IMR-90 (cell line): ENCODE measurements at regions not wholly inside any gene's neighbourhood (a gene's known extent, or its start where the extent isn't known, plus 50 kb on each side); places are given as distances from the start of the nearest gene placed in this dataset.

ENCODE experiments used
- ATAC-seq: fragments of 200-7000 bp; cut with Tn5 transposase; 2 replicates; pipeline ENCODE4 v1.9.1; 2020; ENCODE audit warnings: low read depth, mild to moderate bottlenecking, moderate library complexity
- BruUV-seq: library from RNA; stranded (reverse); fragments of 400-500 nt; replicated peaks from 2 replicates; lab custom pipeline; 2021; lab: Mats Ljungman, UMichigan
- CTCF ChIA-PET: fragments of 300-600 bp; formaldehyde crosslinking; extraction: SDS; loops from one replicate; lab custom pipeline; 2021; ENCODE audit warnings: antibody characterized with exemption; lab: Yijun Ruan, JAX
- POLR2A ChIA-PET: fragments of 300-600 bp; sonication (Branson Sonifier 250); formaldehyde crosslinking; loops from one replicate; lab custom pipeline; 2022; ENCODE audit warnings: antibody characterized with exemption; ENCODE audit not compliant: unreplicated experiment; lab: Charles Lee
- DNase-seq: peaks from one replicate; pipeline ENCODE4 v3.0.0; 2013
- H2AFZ ChIP-seq: replicated peaks from 2 replicates; pipeline ENCODE3; 2013; ENCODE audit warnings: low read length, mild to moderate bottlenecking; ENCODE audit not compliant: poor library complexity
- H2AK5ac ChIP-seq: 2 replicates; pipeline ENCODE4 v1.6.1; 2013; ENCODE audit warnings: low read depth, low read length, inconsistent platforms
- H2AK9ac ChIP-seq: replicated peaks from 2 replicates; pipeline ENCODE3; 2013; ENCODE audit warnings: mild to moderate bottlenecking, low read depth, low read length, moderate library complexity; ENCODE audit not compliant: poor library complexity
- H2BK120ac ChIP-seq: 2 replicates; pipeline ENCODE4 v1.6.1; 2013; ENCODE audit warnings: low read depth, low read length, inconsistent platforms
- H2BK15ac ChIP-seq: 3 replicates; pipeline ENCODE4 v1.6.1; 2013; ENCODE audit warnings: low read depth, low read length, inconsistent platforms
- H2BK20ac ChIP-seq: 2 replicates; pipeline ENCODE4 v1.6.1; 2013; ENCODE audit warnings: low read depth, mild to moderate bottlenecking, inconsistent platforms, low read length, moderate library complexity
- H2BK5ac ChIP-seq: 2 replicates; pipeline ENCODE4 v1.6.1; 2013; ENCODE audit warnings: mild to moderate bottlenecking, low read depth, low read length, inconsistent platforms; ENCODE audit not compliant: poor library complexity, severe bottlenecking
- H3K14ac ChIP-seq: replicated peaks from 2 replicates; pipeline ENCODE4 v1.6.1; 2013; ENCODE audit warnings: low read depth, low read length, inconsistent platforms
- H3K18ac ChIP-seq: 2 replicates; pipeline ENCODE4 v1.6.1; 2013; ENCODE audit warnings: low read depth, low read length, control low read depth
- H3K23ac ChIP-seq: 2 replicates; pipeline ENCODE4 v1.6.1; 2013; ENCODE audit warnings: low read depth, low read length, inconsistent platforms
- H3K27ac ChIP-seq: 2 replicates; pipeline ENCODE4 v1.5.1; 2013; ENCODE audit warnings: mild to moderate bottlenecking, control low read depth, low read length; ENCODE audit not compliant: insufficient read depth
- H3K27me3 ChIP-seq: 2 replicates; pipeline ENCODE4 v1.6.1; 2013; ENCODE audit warnings: low read length; ENCODE audit not compliant: control insufficient read depth, insufficient read depth
- H3K36me3 ChIP-seq: 2 replicates; pipeline ENCODE4 v1.6.1; 2013; ENCODE audit warnings: low read length, mixed read lengths; ENCODE audit not compliant: control insufficient read depth, insufficient read depth
- H3K4ac ChIP-seq: 2 replicates; pipeline ENCODE4 v1.6.1; 2013; ENCODE audit warnings: low read depth, low read length, inconsistent platforms
- H3K4me1 ChIP-seq: 2 replicates; pipeline ENCODE4 v1.6.1; 2013; ENCODE audit warnings: low read length, mixed read lengths; ENCODE audit not compliant: control insufficient read depth, insufficient read depth
- H3K4me2 ChIP-seq: 2 replicates; pipeline ENCODE4 v1.6.1; 2013; ENCODE audit warnings: low read depth, mild to moderate bottlenecking, control low read depth, low read length, moderate library complexity
- H3K4me3 ChIP-seq: 2 replicates; pipeline ENCODE4 v1.5.1; 2013; ENCODE audit warnings: low read depth, mild to moderate bottlenecking, control low read depth, low read length, moderate library complexity; ENCODE audit not compliant: insufficient read depth
- H3K56ac ChIP-seq: 2 replicates; pipeline ENCODE4 v1.6.1; 2013; ENCODE audit warnings: low read length, inconsistent platforms; ENCODE audit not compliant: insufficient read depth; ENCODE audit errors: extremely low read depth
- H3K79me1 ChIP-seq, 2 experiments: 2 replicates each; pipeline ENCODE4 v1.6.1; 2013; ENCODE audit warnings: low read length in 2 of 2, inconsistent platforms in 1 of 2, low read depth in 1 of 2
- H3K9ac ChIP-seq: 2 replicates; pipeline ENCODE4 v1.6.1; 2013; ENCODE audit warnings: low read depth, low read length, control low read depth
- H3K9me1 ChIP-seq: 2 replicates; pipeline ENCODE4 v1.6.1; 2013; ENCODE audit warnings: low read length, inconsistent platforms; ENCODE audit not compliant: insufficient read depth
- H3K9me3 ChIP-seq: 2 replicates; pipeline ENCODE4 v1.6.1; 2013; ENCODE audit warnings: low read length; ENCODE audit not compliant: control insufficient read depth, insufficient read depth
- H4K20me1 ChIP-seq: 2 replicates; pipeline ENCODE4 v1.6.1; 2013; ENCODE audit warnings: low read length, inconsistent platforms; ENCODE audit not compliant: insufficient read depth
- H4K5ac ChIP-seq: 2 replicates; pipeline ENCODE4 v1.6.1; 2013; ENCODE audit warnings: mild to moderate bottlenecking, low read depth, low read length, control low read depth
- H4K8ac ChIP-seq, 2 experiments: 2 replicates each; pipeline ENCODE4 v1.6.1; 2013; ENCODE audit warnings: low read depth in 2 of 2, low read length in 2 of 2, control low read depth in 1 of 2, inconsistent platforms in 1 of 2
- H4K91ac ChIP-seq: 2 replicates; pipeline ENCODE4 v1.6.1; 2013; ENCODE audit warnings: low read depth, low read length, inconsistent platforms; ENCODE audit not compliant: insufficient read depth
- BHLHE40 ChIP-seq: fragments of 150-350 bp; IDR thresholded peaks from 2 replicates; pipeline ENCODE4 v1.6.1; 2016; ENCODE audit warnings: mild to moderate bottlenecking, low read depth, low read length
- CHD1 ChIP-seq: IDR thresholded peaks from 2 replicates; pipeline ENCODE4 v1.6.1; 2012; ENCODE audit warnings: low read depth, low read length, improper control_type of control experiment
- ELK1 ChIP-seq: fragments of 150-350 bp; IDR thresholded peaks from 2 replicates; pipeline ENCODE4 v1.6.1; 2016; ENCODE audit warnings: low read depth, mild to moderate bottlenecking, low read length, moderate library complexity, borderline replicate concordance
- FOS ChIP-seq: fragments of 150-350 bp; IDR thresholded peaks from 2 replicates; pipeline ENCODE4 v1.6.1; 2016; ENCODE audit warnings: low read depth, low read length
- MAFK ChIP-seq: IDR thresholded peaks from 2 replicates; pipeline ENCODE4 v1.6.1; 2012; ENCODE audit warnings: low read depth, low read length, improper control_type of control experiment
- MAZ ChIP-seq: IDR thresholded peaks from 2 replicates; pipeline ENCODE4 v1.6.1; 2012; ENCODE audit warnings: low read depth, mild to moderate bottlenecking, low read length, improper control_type of control experiment, moderate library complexity, borderline replicate concordance
- NFE2L2 ChIP-seq: fragments of 150-350 bp; IDR thresholded peaks from 2 replicates; pipeline ENCODE4 v1.6.1; 2016; ENCODE audit warnings: low read depth, mild to moderate bottlenecking, low read length
- POLR2A ChIP-seq: IDR thresholded peaks from 2 replicates; pipeline ENCODE4 v1.6.1; 2012; ENCODE audit warnings: mild to moderate bottlenecking, low read depth, low read length
- RAD21 ChIP-seq: IDR thresholded peaks from 2 replicates; pipeline ENCODE4 v1.6.1; 2012; ENCODE audit warnings: low read length, improper control_type of control experiment
- RCOR1 ChIP-seq: IDR thresholded peaks from 2 replicates; pipeline ENCODE4 v1.6.1; 2012; ENCODE audit warnings: mild to moderate bottlenecking, low read length, improper control_type of control experiment; ENCODE audit not compliant: insufficient replicate concordance
- RFX5 ChIP-seq: IDR thresholded peaks from 2 replicates; pipeline ENCODE4 v1.8.0; 2012; ENCODE audit warnings: low read depth, mild to moderate bottlenecking, low read length, moderate library complexity
- USF2 ChIP-seq: fragments of 150-350 bp; IDR thresholded peaks from 2 replicates; pipeline ENCODE4 v1.6.1; 2017; ENCODE audit warnings: mild to moderate bottlenecking, antibody characterized with exemption, low read length, low read depth
- WGBS, 2 experiments: methylation state at CpG; one replicate each; pipeline versions ENCODE4 v1.1.5 to v1.1.7; 2013; ENCODE audit warnings: missing lambda C conversion rate in 2 of 2; ENCODE audit not compliant: insufficient read length in 1 of 2; ENCODE audit errors: extremely low coverage in 2 of 2; 5-methylcytosine and 5-hydroxymethylcytosine counted together
- dilution Hi-C: fragments of 300-500 bp; cut with HindIII; formaldehyde crosslinking; loops from one replicate; pipeline ENCODE4 v1.14.3; 2018; ENCODE audit warnings: low sequenced_read_pairs; ENCODE audit not compliant: unreplicated experiment
- in situ Hi-C: fragments of 300-500 bp; cut with MboI; formaldehyde crosslinking; loops from 3 replicates; pipeline ENCODE4 v1.14.3; 2019; ENCODE audit warnings: low sequenced_read_pairs, inconsistent platforms, mixed read lengths
- intact Hi-C: fragments of 100-400 bp; cut with micrococcal nuclease; formaldehyde crosslinking; loops from 2 replicates; pipeline ENCODE4 v1.10.0; 2022

- intact Hi-C loops: no loop called here
Measured at GRCh38 chr6:28653876-28654275, 128.2 kb downstream of the GPX5 start.

More at GRCh38 chr6:28653876-28654275, 128.2 kb downstream of the GPX5 start:
- CTCF ChIA-PET: interaction anchor here (0.6 kb wide), 1 partner anchor 87 kb away, joined by 3 read pairs; no protein-coding TSS in a partner anchor
- no peaks in the 10 kb centered on the region for H3K9me3 ChIP-seq
- H2BK120ac ChIP-seq: no peak overlapping the region
- no peak overlapping the region for H3K14ac ChIP-seq
- H3K27ac ChIP-seq: no peak overlapping the region
- H2BK5ac ChIP-seq: no peak overlapping the region
- dilution Hi-C loops (no loop called here), in situ Hi-C loops (no loop called here)
- H2AK5ac ChIP-seq: no peak overlapping the region
- H3K4me2 ChIP-seq: no peak overlapping the region
- H3K79me1 ChIP-seq: no peaks in the 10 kb centered on the region
- no TSS peak for BruUV-seq
- no peak overlapping the region for H2AFZ ChIP-seq
- POLR2A ChIA-PET: no interaction called here
- no peak overlapping the region for H2AK9ac ChIP-seq
- H2BK15ac ChIP-seq: no peak overlapping the region
- H3K9me1 ChIP-seq: no peaks in the 10 kb centered on the region
- H3K18ac ChIP-seq: no peak overlapping the region
- no peaks in the 10 kb centered on the region for H3K36me3 ChIP-seq
- peaks cover 3% of the 10 kb centered on the region; the same call in 1 of the 2 replicates for H3K27me3 ChIP-seq
- no peak overlapping the region for H4K91ac ChIP-seq
- TF ChIP-seq RFX5 (no peak), MAFK (no peak), FOS (no peak), POLR2A (no peak), USF2 (no peak), NFE2L2 (no peak), RCOR1 (no peak), RAD21 (no peak), MAZ (no peak), CHD1 (no peak), BHLHE40 (no peak), ELK1 (no peak)
- no peak overlapping the region for H4K5ac ChIP-seq
- H3K4me1 ChIP-seq: no peaks in the 10 kb centered on the region
- no peak overlapping the region for H4K8ac ChIP-seq
- H3K23ac ChIP-seq: no peak overlapping the region
- DNase-seq (no peak), ATAC-seq (no peak)
- H2BK20ac ChIP-seq: no peak overlapping the region
- H4K20me1 ChIP-seq: no peaks in the 10 kb centered on the region
- no peak overlapping the region for H3K4me3 ChIP-seq
- no peak overlapping the region for H3K9ac ChIP-seq
- no CpG with 5 or more reads among the region's 4 CpGs for WGBS, 2 experiments
- H3K56ac ChIP-seq: no peak overlapping the region
- H3K4ac ChIP-seq: no peak overlapping the region
